ENCODE measurements at regions not wholly inside any gene's neighbourhood (a gene's known extent, or its start where the extent isn't known, plus 50 kb on each side); places are given as distances from the start of the nearest gene placed in this dataset.

DNA sequence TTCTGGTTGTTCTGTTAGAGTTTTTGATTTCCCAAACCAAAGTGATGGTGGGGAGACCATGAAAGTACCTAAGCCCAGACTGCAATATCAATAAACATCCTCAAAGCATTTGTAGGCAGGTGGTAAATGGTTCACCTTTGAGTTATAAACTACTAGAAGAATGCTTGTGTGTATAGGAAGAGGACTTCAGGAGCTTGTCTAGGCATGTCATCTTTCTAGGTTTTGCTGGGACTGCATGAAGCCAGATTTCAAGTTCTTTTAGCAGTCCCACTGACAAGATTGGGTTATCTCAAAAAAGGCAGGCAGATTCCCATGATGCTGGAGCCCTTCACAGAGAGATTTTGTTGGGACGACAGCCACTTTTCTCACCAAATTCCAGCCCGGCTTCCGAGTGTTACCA, 135.3 kb downstream of the KCNE4 start:
- TF ChIP-seq, protein P1, sequence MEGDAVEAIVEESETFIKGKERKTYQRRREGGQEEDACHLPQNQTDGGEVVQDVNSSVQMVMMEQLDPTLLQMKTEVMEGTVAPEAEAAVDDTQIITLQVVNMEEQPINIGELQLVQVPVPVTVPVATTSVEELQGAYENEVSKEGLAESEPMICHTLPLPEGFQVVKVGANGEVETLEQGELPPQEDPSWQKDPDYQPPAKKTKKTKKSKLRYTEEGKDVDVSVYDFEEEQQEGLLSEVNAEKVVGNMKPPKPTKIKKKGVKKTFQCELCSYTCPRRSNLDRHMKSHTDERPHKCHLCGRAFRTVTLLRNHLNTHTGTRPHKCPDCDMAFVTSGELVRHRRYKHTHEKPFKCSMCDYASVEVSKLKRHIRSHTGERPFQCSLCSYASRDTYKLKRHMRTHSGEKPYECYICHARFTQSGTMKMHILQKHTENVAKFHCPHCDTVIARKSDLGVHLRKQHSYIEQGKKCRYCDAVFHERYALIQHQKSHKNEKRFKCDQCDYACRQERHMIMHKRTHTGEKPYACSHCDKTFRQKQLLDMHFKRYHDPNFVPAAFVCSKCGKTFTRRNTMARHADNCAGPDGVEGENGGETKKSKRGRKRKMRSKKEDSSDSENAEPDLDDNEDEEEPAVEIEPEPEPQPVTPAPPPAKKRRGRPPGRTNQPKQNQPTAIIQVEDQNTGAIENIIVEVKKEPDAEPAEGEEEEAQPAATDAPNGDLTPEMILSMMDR (IDR thresholded peaks at IDR 0.05; ENCODE audit: insufficient read depth, low read depth, low read length) = no peak
- no peak for TF ChIP-seq EZH2 (IDR thresholded peaks at IDR 0.05; ENCODE audit: insufficient read depth, low read length)
